HCT116 (cell line): ENCODE measurements at regions not wholly inside any gene's neighbourhood (a gene's known extent, or its start where the extent isn't known, plus 50 kb on each side); places are given as distances from the start of the nearest gene placed in this dataset.

ENCODE experiments used
- ATAC-seq: fragments of 200-7000 bp; cut with Tn5 transposase; 2 replicates; pipeline ENCODE4 v1.9.1; 2020; ENCODE audit warnings: mild to moderate bottlenecking, moderate library complexity
- BruUV-seq: library from RNA; stranded (reverse); fragments of 400-500 nt; replicated peaks from 2 replicates; lab custom pipeline; 2021; lab: Mats Ljungman, UMichigan
- CTCF ChIA-PET: fragments of 300-600 bp; sonication (Branson Sonifier 250); formaldehyde crosslinking; loops from one replicate; lab custom pipeline; 2021; ENCODE audit warnings: antibody characterized with exemption; lab: Charles Lee
- POLR2A ChIA-PET: fragments of 300-600, 350-600 bp; sonication (Branson Sonifier 250); formaldehyde crosslinking; loops from one replicate; lab custom pipeline; 2021; ENCODE audit warnings: antibody characterized with exemption; lab: Charles Lee
- RAD21 ChIA-PET, 2 experiments: fragments of 300-600 bp; sonication (Branson Sonifier 250); formaldehyde crosslinking; loops; one replicate each; lab custom pipeline; 2023; ENCODE audit warnings: low total read pairs in 2 of 2; ENCODE audit not compliant: uncharacterized antibody in 2 of 2, unreplicated experiment in 2 of 2, low non-redundant PET in 1 of 2; lab: Charles Lee
- DNase-seq: peaks from one replicate; pipeline ENCODE4 v3.0.0-alpha.2; 2010; ENCODE audit warnings: low read depth, low spot score
- H2AFZ ChIP-seq: fragments of 200-600 bp; shearing (Covaris generic), sonication (generic); 2 replicates; pipeline ENCODE4 v1.6.1; 2017; ENCODE audit warnings: low read depth, mixed run types, mixed read lengths, antibody characterized with exemption, low read length; ENCODE audit not compliant: poor library complexity, severe bottlenecking
- H3K27ac ChIP-seq: 2 replicates; pipeline ENCODE4 v1.5.1; 2012; ENCODE audit warnings: low read depth, low read length
- H3K27me3 ChIP-seq: fragments of 200-600 bp; sonication (generic); 2 replicates; pipeline ENCODE4 v1.6.1; 2016; ENCODE audit warnings: mixed run types, low read length, mixed read lengths; ENCODE audit not compliant: insufficient read depth
- H3K36me3 ChIP-seq, 2 experiments: fragments of 200-500 bp in 1 of 2; fragments of 200-600 bp in 1 of 2; sonication (Bioruptor generic) in 1 of 2; sonication (generic) in 1 of 2; 2 replicates each; pipeline versions ENCODE4 v1.5.1 to v1.6.1; 2014 to 2016; ENCODE audit warnings: low read length in 2 of 2, inconsistent platforms in 1 of 2, mixed read lengths in 1 of 2, mixed run types in 1 of 2; ENCODE audit not compliant: insufficient read depth in 2 of 2, control insufficient read depth in 1 of 2
- H3K4me1 ChIP-seq, 2 experiments: fragments of 200-600 bp in 1 of 2; sonication (generic) in 1 of 2; 2 replicates each; pipeline versions ENCODE4 v1.5.1 to v1.6.1; 2012 to 2017; ENCODE audit warnings: low read length in 2 of 2, inconsistent platforms in 1 of 2, mild to moderate bottlenecking in 1 of 2, mixed read lengths in 1 of 2, mixed run types in 1 of 2, moderate library complexity in 1 of 2; ENCODE audit not compliant: insufficient read depth in 2 of 2, control insufficient read depth in 1 of 2
- H3K4me2 ChIP-seq: fragments of 200-600 bp; sonication (generic); 2 replicates; pipeline ENCODE4 v1.6.1; 2017; ENCODE audit warnings: mixed run types, low read length, mixed read lengths
- H3K4me3 ChIP-seq, 2 experiments: fragments of 200-600 bp in 1 of 2; sonication (generic) in 1 of 2; replicated peaks in 1 of 2; 2 replicates each; pipeline ENCODE4 v1.5.1; 2011 to 2016; ENCODE audit warnings: low read length in 2 of 2, control low read depth in 1 of 2, low read depth in 1 of 2, mild to moderate bottlenecking in 1 of 2, mixed read lengths in 1 of 2, mixed run types in 1 of 2
- H3K79me2 ChIP-seq: fragments of 200-600 bp; sonication (generic); 2 replicates; pipeline ENCODE4 v1.6.1; 2017; ENCODE audit warnings: mild to moderate bottlenecking, mixed run types, low read length, moderate library complexity, mixed read lengths; ENCODE audit not compliant: insufficient read depth
- H3K9ac ChIP-seq: fragments of 200-600 bp; sonication (generic); 2 replicates; pipeline ENCODE4 v1.6.1; 2016; ENCODE audit warnings: low read length, mixed read lengths
- H3K9me2 ChIP-seq: fragments of 200-600 bp; sonication (generic), shearing (Covaris generic); 2 replicates; pipeline ENCODE4 v1.6.1; 2017; ENCODE audit warnings: mixed run types, mild to moderate bottlenecking, moderate library complexity; ENCODE audit not compliant: insufficient read depth
- H3K9me3 ChIP-seq, 2 experiments: fragments of 200-500 bp in 1 of 2; fragments of 200-600 bp in 1 of 2; sonication (Bioruptor generic) in 1 of 2; sonication (generic) in 1 of 2; 2 replicates each; pipeline ENCODE4 v1.6.1; 2014 to 2017; ENCODE audit warnings: low read length in 2 of 2, mixed read lengths in 2 of 2, inconsistent platforms in 1 of 2, low read depth in 1 of 2, mild to moderate bottlenecking in 1 of 2, mixed run types in 1 of 2, moderate library complexity in 1 of 2; ENCODE audit not compliant: control insufficient read depth in 1 of 2, insufficient read depth in 1 of 2
- H4K20me1 ChIP-seq: fragments of 200-600 bp; sonication (generic), shearing (Covaris generic); 2 replicates; pipeline ENCODE4 v1.6.1; 2017; ENCODE audit warnings: mixed run types, mild to moderate bottlenecking, moderate library complexity; ENCODE audit not compliant: insufficient read depth
- EGR1 ChIP-seq: IDR thresholded peaks from 2 replicates; pipeline ENCODE4 v1.6.1; 2012; ENCODE audit warnings: low read depth
- FOSL1 ChIP-seq: IDR thresholded peaks from 2 replicates; pipeline ENCODE4 v1.6.1; 2012; ENCODE audit warnings: low read depth
- SIN3A ChIP-seq: IDR thresholded peaks from 2 replicates; pipeline ENCODE4 v1.6.1; 2012; ENCODE audit warnings: low read depth
- SP1 ChIP-seq: IDR thresholded peaks from 2 replicates; pipeline ENCODE4 v1.6.1; 2012; ENCODE audit warnings: low read depth
- intact Hi-C: fragments of 100-400 bp; cut with micrococcal nuclease; formaldehyde crosslinking; loops from 2 replicates; pipeline ENCODE4 v1.10.0; 2022
- TF ChIP-seq, protein P1 (sequence below): IDR thresholded peaks from 2 replicates; pipeline ENCODE4 v1.6.1; 2011; ENCODE audit warnings: mild to moderate bottlenecking, low read length, moderate library complexity; ENCODE audit not compliant: insufficient replicate concordance; ENCODE audit errors: extremely low read depth
- TF ChIP-seq, protein P2 (sequence below): IDR thresholded peaks from 2 replicates; pipeline ENCODE4 v1.6.1; 2012
- TF ChIP-seq, protein P3 (sequence below), 3 experiments: fragments of 200-600 bp in 1 of 3; sonication (generic) in 1 of 3; IDR thresholded peaks in 2 of 3; conservative IDR thresholded peaks in 1 of 3; 2 replicates each; pipeline ENCODE4 v1.5.1; 2012 to 2017; ENCODE audit warnings: low read depth in 2 of 3, low read length in 2 of 3, antibody characterized with exemption in 1 of 3, borderline replicate concordance in 1 of 3, control low read depth in 1 of 3, mild to moderate bottlenecking in 1 of 3, mixed read lengths in 1 of 3, mixed run types in 1 of 3, moderate library complexity in 1 of 3; ENCODE audit not compliant: insufficient read depth in 1 of 3

DNA sequence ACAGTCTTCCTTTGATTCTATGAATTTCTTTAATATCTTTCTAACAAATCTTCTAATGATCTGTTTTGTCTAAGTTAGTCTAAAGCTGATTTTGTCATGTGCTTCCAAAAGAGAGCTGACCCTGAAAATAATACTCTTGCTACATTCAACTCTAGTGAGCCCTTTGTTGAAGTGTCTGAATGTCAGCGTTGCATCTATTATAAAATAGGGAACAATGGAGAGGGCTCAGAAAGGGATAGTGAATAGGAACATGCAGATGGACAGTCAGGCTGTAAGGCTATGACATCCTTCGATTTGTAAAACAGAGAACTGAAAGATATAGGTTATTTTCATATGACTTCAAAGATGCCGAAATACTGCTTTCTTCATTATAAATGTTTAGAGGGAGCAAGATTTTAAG, 304.5 kb downstream of the GALC start:
- no peak for TF ChIP-seq SIN3A
- TF ChIP-seq EGR1, result no peak
- TF ChIP-seq FOSL1, result no peak
- TF ChIP-seq, protein P1, sequence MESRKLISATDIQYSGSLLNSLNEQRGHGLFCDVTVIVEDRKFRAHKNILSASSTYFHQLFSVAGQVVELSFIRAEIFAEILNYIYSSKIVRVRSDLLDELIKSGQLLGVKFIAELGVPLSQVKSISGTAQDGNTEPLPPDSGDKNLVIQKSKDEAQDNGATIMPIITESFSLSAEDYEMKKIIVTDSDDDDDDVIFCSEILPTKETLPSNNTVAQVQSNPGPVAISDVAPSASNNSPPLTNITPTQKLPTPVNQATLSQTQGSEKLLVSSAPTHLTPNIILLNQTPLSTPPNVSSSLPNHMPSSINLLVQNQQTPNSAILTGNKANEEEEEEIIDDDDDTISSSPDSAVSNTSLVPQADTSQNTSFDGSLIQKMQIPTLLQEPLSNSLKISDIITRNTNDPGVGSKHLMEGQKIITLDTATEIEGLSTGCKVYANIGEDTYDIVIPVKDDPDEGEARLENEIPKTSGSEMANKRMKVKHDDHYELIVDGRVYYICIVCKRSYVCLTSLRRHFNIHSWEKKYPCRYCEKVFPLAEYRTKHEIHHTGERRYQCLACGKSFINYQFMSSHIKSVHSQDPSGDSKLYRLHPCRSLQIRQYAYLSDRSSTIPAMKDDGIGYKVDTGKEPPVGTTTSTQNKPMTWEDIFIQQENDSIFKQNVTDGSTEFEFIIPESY, result no peak
- TF ChIP-seq, protein P2, sequence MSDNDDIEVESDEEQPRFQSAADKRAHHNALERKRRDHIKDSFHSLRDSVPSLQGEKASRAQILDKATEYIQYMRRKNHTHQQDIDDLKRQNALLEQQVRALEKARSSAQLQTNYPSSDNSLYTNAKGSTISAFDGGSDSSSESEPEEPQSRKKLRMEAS, result no peak
- TF ChIP-seq SP1, result no peak
- TF ChIP-seq, protein P3, sequence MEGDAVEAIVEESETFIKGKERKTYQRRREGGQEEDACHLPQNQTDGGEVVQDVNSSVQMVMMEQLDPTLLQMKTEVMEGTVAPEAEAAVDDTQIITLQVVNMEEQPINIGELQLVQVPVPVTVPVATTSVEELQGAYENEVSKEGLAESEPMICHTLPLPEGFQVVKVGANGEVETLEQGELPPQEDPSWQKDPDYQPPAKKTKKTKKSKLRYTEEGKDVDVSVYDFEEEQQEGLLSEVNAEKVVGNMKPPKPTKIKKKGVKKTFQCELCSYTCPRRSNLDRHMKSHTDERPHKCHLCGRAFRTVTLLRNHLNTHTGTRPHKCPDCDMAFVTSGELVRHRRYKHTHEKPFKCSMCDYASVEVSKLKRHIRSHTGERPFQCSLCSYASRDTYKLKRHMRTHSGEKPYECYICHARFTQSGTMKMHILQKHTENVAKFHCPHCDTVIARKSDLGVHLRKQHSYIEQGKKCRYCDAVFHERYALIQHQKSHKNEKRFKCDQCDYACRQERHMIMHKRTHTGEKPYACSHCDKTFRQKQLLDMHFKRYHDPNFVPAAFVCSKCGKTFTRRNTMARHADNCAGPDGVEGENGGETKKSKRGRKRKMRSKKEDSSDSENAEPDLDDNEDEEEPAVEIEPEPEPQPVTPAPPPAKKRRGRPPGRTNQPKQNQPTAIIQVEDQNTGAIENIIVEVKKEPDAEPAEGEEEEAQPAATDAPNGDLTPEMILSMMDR (IDR thresholded peaks at IDR 0.05 in 2 of 3, conservative IDR thresholded peaks at IDR 0.05 in 1 of 3; ENCODE audit: borderline replicate concordance in 1 of 3, insufficient read depth in 1 of 3, low read depth in 2 of 3, low read length in 2 of 3), result no peak
- ATAC-seq, result no peak
- no peak overlapping the region for H3K4me3 ChIP-seq
- H3K36me3 ChIP-seq, result no peaks in the 10 kb centered on the region
- H3K9me3 ChIP-seq, result peaks cover 10 to 27% of the 10 kb centered on the region in 2 experiments; a peak in 2 of 4 replicates
- H3K9me2 ChIP-seq, result no peaks in the 10 kb centered on the region
- POLR2A ChIA-PET, result no interaction called here
- no peaks in the 10 kb centered on the region for H4K20me1 ChIP-seq
- no peaks in the 10 kb centered on the region for H3K27me3 ChIP-seq
- intact Hi-C loops, result no loop called here
- no peak overlapping the region for H3K9ac ChIP-seq
- no peak overlapping the region for H3K27ac ChIP-seq
- H2AFZ ChIP-seq, result no peak overlapping the region
- H3K79me2 ChIP-seq, result no peaks in the 10 kb centered on the region
- no peak for DNase-seq
- no TSS peak for BruUV-seq
- H3K4me2 ChIP-seq, result no peak overlapping the region
- no peaks in the 10 kb centered on the region for H3K4me1 ChIP-seq
- CTCF ChIA-PET, result no interaction called here
- RAD21 ChIA-PET, result no interaction called here
